ENCODE measurements at regions not wholly inside any gene's neighbourhood (a gene's known extent, or its start where the extent isn't known, plus 50 kb on each side); places are given as distances from the start of the nearest gene placed in this dataset.

DNA sequence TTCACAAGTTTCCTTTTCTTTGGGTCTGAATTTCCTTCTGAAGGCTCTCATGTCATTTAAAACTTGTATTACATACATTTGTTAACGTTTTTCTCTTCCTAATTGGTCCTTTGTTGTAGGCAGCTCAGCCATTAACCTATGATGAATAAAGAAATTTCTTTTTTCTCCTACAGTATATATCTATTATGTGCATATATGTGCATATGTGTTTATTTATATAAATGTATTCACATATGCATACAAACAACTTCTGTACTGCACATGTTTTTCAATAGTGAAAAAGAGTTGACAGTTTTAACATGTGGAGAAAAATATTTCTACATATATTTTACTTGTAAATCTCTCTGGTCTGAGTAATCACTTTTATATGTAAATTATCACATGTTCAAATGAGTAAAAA, 1674.9 kb upstream of the PCDH20 start:
- TF ChIP-seq, protein P1, sequence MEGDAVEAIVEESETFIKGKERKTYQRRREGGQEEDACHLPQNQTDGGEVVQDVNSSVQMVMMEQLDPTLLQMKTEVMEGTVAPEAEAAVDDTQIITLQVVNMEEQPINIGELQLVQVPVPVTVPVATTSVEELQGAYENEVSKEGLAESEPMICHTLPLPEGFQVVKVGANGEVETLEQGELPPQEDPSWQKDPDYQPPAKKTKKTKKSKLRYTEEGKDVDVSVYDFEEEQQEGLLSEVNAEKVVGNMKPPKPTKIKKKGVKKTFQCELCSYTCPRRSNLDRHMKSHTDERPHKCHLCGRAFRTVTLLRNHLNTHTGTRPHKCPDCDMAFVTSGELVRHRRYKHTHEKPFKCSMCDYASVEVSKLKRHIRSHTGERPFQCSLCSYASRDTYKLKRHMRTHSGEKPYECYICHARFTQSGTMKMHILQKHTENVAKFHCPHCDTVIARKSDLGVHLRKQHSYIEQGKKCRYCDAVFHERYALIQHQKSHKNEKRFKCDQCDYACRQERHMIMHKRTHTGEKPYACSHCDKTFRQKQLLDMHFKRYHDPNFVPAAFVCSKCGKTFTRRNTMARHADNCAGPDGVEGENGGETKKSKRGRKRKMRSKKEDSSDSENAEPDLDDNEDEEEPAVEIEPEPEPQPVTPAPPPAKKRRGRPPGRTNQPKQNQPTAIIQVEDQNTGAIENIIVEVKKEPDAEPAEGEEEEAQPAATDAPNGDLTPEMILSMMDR (conservative IDR thresholded peaks at IDR 0.05) = no peak
- Histone ChIP-seq H3K4ac (ENCODE audit: low read depth, low read length) (no peak overlapping the region), H3K9me3 (ENCODE audit: control insufficient read depth, low read depth, low read length) (no peaks in the 10 kb centered on the region)

More for the DNA sequence above, 1674.9 kb upstream of the PCDH20 start:
- Histone ChIP-seq H2BK120ac (ENCODE audit: low read depth, low read length, poor library complexity, severe bottlenecking) (no peak overlapping the region), H3K27me3 (ENCODE audit: insufficient read depth, low read length) (no peaks in the 10 kb centered on the region), H3K18ac (ENCODE audit: insufficient read length, low read depth, low read length) (no peak overlapping the region), H3K4me2 (ENCODE audit: insufficient read depth, insufficient read length, low read length) (no peak overlapping the region), H3K79me2 (ENCODE audit: insufficient read depth, low read length) (no peaks in the 10 kb centered on the region), H3K23me2 (ENCODE audit: insufficient read length, low read depth, low read length, poor library complexity, severe bottlenecking) (no peaks in the 10 kb centered on the region), H2BK5ac (ENCODE audit: insufficient read length, low read length) (no peak overlapping the region), H2BK12ac (ENCODE audit: insufficient read length, low read depth, low read length) (no peak overlapping the region), H3K56ac (ENCODE audit: insufficient read length, low read depth, low read length) (no peak overlapping the region), H3K23ac (ENCODE audit: insufficient read length, low read depth, low read length) (no peak overlapping the region), H4K8ac (replicated peaks; ENCODE audit: insufficient read length, low read depth, low read length) (no peak overlapping the region), H3K79me1 (ENCODE audit: insufficient read depth, low read depth, low read length, poor library complexity, severe bottlenecking) (no peaks in the 10 kb centered on the region), H3K27ac (ENCODE audit: insufficient read length, low read depth, low read length) (no peak overlapping the region), H4K91ac (ENCODE audit: insufficient read length, low read depth, low read length) (no peak overlapping the region), H4K5ac (ENCODE audit: insufficient read length, low read depth, low read length) (no peak overlapping the region), H2AFZ (ENCODE audit: low read length) (no peak overlapping the region), H2BK15ac (ENCODE audit: low read depth, low read length) (no peak overlapping the region), H2BK20ac (ENCODE audit: low read depth, low read length, poor library complexity, severe bottlenecking) (no peak overlapping the region), H3K14ac (ENCODE audit: insufficient read depth, low read length) (no peak overlapping the region), H3K4me1 (ENCODE audit: insufficient read depth, low read length) (no peaks in the 10 kb centered on the region), H3T11ph (ENCODE audit: low read length) (no peak overlapping the region), H3K9ac (ENCODE audit: extremely low read depth, insufficient read length, low read length) (no peak overlapping the region), H4K20me1 (ENCODE audit: control insufficient read depth, insufficient read depth, insufficient read length) (no peaks in the 10 kb centered on the region), H2AK5ac (ENCODE audit: insufficient read length, low read length) (no peak overlapping the region)
- Mint-ChIP-seq H3K27ac (no peak overlapping the region; a peak in 2 of 7 replicates), H3K36me3 (ENCODE audit: insufficient read depth in 1 of 3, low read depth in 3 of 3) (no peaks in the 10 kb centered on the region), H3K4me1 (peaks cover 5 to 12% of the 10 kb centered on the region in 2 experiments), H3K27me3 (ENCODE audit: low read depth) (no peaks in the 10 kb centered on the region), H3K4me3 (no peak overlapping the region), H3K9me3 (no peaks in the 10 kb centered on the region)
- DNase-seq = no peak
- no CpG with 5 or more reads among the region's 1 CpG for WGBS (ENCODE audit: extremely low coverage, insufficient read length, low lambda C conversion rate)
